ENCODE measurements at regions not wholly inside any gene's neighbourhood (a gene's known extent, or its start where the extent isn't known, plus 50 kb on each side); places are given as distances from the start of the nearest gene placed in this dataset.

- no peak for TF ChIP-seq CTCF (IDR thresholded peaks at IDR 0.05)
- no peak for TF ChIP-seq POLR2A (IDR thresholded peaks at IDR 0.05)
- TF ChIP-seq POLR2AphosphoS5 (IDR thresholded peaks at IDR 0.05), result no peak
These were observed 1253.9 kb downstream of the SLC16A7 start for GRCh38 chr12:60849723-60850122.
